ENCODE measurements at regions not wholly inside any gene's neighbourhood (a gene's known extent, or its start where the extent isn't known, plus 50 kb on each side); places are given as distances from the start of the nearest gene placed in this dataset.

DNA sequence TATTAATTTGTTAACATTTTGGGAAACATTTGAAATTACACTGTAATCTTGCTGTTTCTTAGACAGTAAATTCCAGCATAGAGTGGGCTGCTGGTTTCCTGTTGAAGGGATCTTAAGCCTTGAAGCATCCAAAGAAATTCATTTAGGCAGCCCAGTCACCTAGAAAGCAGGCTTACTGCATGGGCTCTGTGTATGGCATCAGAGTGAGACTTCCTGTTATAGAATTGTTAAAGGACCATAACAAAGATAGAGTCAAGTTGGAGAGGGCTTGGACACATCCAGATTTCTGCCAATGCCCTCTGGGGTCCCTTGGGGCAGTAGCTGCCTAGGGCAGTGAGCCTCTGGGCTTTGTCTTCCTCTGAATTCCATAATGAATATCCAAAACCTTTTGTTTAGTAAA lies 149.2 kb downstream of the DYRK2 start:
- Histone ChIP-seq H4K91ac (replicated peaks; ENCODE audit: insufficient read length, low read length) (no peak overlapping the region), H3K79me1 (ENCODE audit: low read depth, low read length) (no peaks in the 10 kb centered on the region), H2BK12ac (ENCODE audit: low read depth, low read length) (no peak overlapping the region), H4K20me1 (replicated peaks in 1 of 2; ENCODE audit: control insufficient read depth in 1 of 2, insufficient read depth in 2 of 2, low read length in 2 of 2) (no peaks in the 10 kb centered on the region), H4K5ac (ENCODE audit: insufficient read length, low read depth, low read length) (no peak overlapping the region), H2BK20ac (ENCODE audit: low read length) (no peak overlapping the region), H2BK120ac (replicated peaks; ENCODE audit: low read depth, low read length) (no peak overlapping the region), H3K4me1 (replicated peaks in 1 of 4; ENCODE audit: control insufficient read depth in 3 of 4, insufficient read depth in 4 of 4, low read length in 3 of 4) (peaks cover 0 to 3% (median 0%) of the 10 kb centered on the region in 4 experiments; a peak in 1 of 7 replicates), H3K56ac (replicated peaks; ENCODE audit: insufficient read length, low read depth, low read length) (no peak overlapping the region), H2BK5ac (ENCODE audit: low read depth, low read length) (no peak overlapping the region), H2AK5ac (ENCODE audit: low read depth, low read length) (no peak overlapping the region), H3K36me3 (ENCODE audit: control insufficient read depth in 2 of 4, insufficient read depth in 4 of 4, low read length in 3 of 4) (no peaks in the 10 kb centered on the region), H4K8ac (ENCODE audit: extremely low read depth, insufficient read depth, low read length) (no peak overlapping the region), H3K4me2 (ENCODE audit: insufficient read depth in 1 of 2, low read depth in 2 of 2, low read length in 2 of 2) (no peak overlapping the region), H3K9me3 (ENCODE audit: insufficient read depth in 2 of 2, low read depth in 1 of 2, low read length in 1 of 2) (no peaks in the 10 kb centered on the region), H2BK15ac (ENCODE audit: low read length) (no peak overlapping the region), H3K18ac (ENCODE audit: extremely low read depth, low read length) (no peak overlapping the region), H2AFZ (ENCODE audit: low read length) (no peak overlapping the region), H3K27me3 (replicated peaks in 1 of 4; ENCODE audit: control insufficient read depth in 3 of 4, extremely low read depth in 1 of 4, insufficient read depth in 3 of 4, low read length in 3 of 4) (no peaks in the 10 kb centered on the region), H3K79me2 (ENCODE audit: control insufficient read depth in 1 of 2, insufficient read depth in 2 of 2, low read length in 2 of 2) (no peaks in the 10 kb centered on the region), H3K14ac (ENCODE audit: insufficient read length) (no peak overlapping the region), H3K4ac (replicated peaks; ENCODE audit: insufficient read length, low read depth, low read length) (no peak overlapping the region), H3K27ac (ENCODE audit: low read depth, low read length) (no peak overlapping the region), H3K23ac (ENCODE audit: insufficient read length) (no peak overlapping the region), H3K9ac (replicated peaks in 1 of 4; ENCODE audit: extremely low read depth in 1 of 4, low read depth in 3 of 4, low read length in 3 of 4) (no peak overlapping the region), H3K4me3 (ENCODE audit: extremely low read depth in 1 of 4, insufficient read depth in 2 of 4, low read depth in 3 of 4, low read length in 4 of 4) (no peak overlapping the region), H3K23me2 (ENCODE audit: low read depth, low read length) (no peaks in the 10 kb centered on the region)
- ChIA-PET CTCF (ENCODE audit: partially characterized antibody) (no interaction called here), POLR2A (ENCODE audit: partially characterized antibody) (no interaction called here)
- DNase-seq (ENCODE audit: low read depth in 1 of 2, low spot score in 2 of 2) (no peak), FAIRE-seq (no peak)
- TF ChIP-seq GTF2F1 (IDR thresholded peaks at IDR 0.05; ENCODE audit: borderline replicate concordance, low read depth, low read length) (no peak), MAX (IDR thresholded peaks at IDR 0.05) (no peak), RXRA (IDR thresholded peaks at IDR 0.05; ENCODE audit: insufficient read depth, low read depth, low read length) (no peak), CHD2 (IDR thresholded peaks at IDR 0.05; ENCODE audit: low read length) (no peak), RNF2 (IDR thresholded peaks at IDR 0.05; ENCODE audit: borderline replicate concordance, low read depth, low read length, missing control alignments, poor library complexity, severe bottlenecking) (no peak), SP2 (IDR thresholded peaks at IDR 0.05; ENCODE audit: low read length) (no peak), BCL11A (IDR thresholded peaks at IDR 0.05; ENCODE audit: low read depth in 2 of 2, low read length in 2 of 2) (no peak), BRCA1 (IDR thresholded peaks at IDR 0.05; ENCODE audit: low read depth, low read length) (no peak), KDM1A (IDR thresholded peaks at IDR 0.05; ENCODE audit: borderline replicate concordance, low read length) (no peak), NANOG (IDR thresholded peaks at IDR 0.05; ENCODE audit: insufficient read depth, low read depth, low read length, poor library complexity, severe bottlenecking) (no peak), POU5F1 (IDR thresholded peaks at IDR 0.05; ENCODE audit: low read depth, low read length) (no peak), CREB1 (IDR thresholded peaks at IDR 0.05) (no peak), SIN3A (conservative IDR thresholded peaks at IDR 0.05 in 1 of 2, IDR thresholded peaks at IDR 0.05 in 1 of 2; ENCODE audit: low read depth in 1 of 2, low read length in 2 of 2) (no peak), HDAC6 (IDR thresholded peaks at IDR 0.05; ENCODE audit: low read depth, low read length) (no peak), KDM5A (IDR thresholded peaks at IDR 0.05; ENCODE audit: low read length) (no peak), SUZ12 (IDR thresholded peaks at IDR 0.05; ENCODE audit: low read length) (no peak), JUND (IDR thresholded peaks at IDR 0.05; ENCODE audit: low read length) (no peak)

All from H1 (cell line).